K562 (cell line): ENCODE measurements at regions not wholly inside any gene's neighbourhood (a gene's known extent, or its start where the extent isn't known, plus 50 kb on each side); places are given as distances from the start of the nearest gene placed in this dataset.
A peak's percentile ranks its signal among the peaks of the same experiment; 100 is the strongest.
"Not testable (repeated sequence)": the region's sequence is repeated elsewhere in the genome, so short reads cannot be mapped to it uniquely, and the experiment has no call there.

Experiments
- ATAC-seq: fragments of 200-7000 bp; cut with Tn5 transposase; 3 replicates; pipeline ENCODE4 v1.9.1; 2020; ENCODE audit warnings: moderate library complexity
- BruUV-seq: library from RNA; stranded (reverse); fragments of 400-500 nt; replicated peaks from 2 replicates; lab custom pipeline; 2021; lab: Mats Ljungman, UMichigan
- CTCF ChIA-PET: fragments of 300-600 bp; formaldehyde crosslinking; extraction: SDS; loops from one replicate; lab custom pipeline; 2021; ENCODE audit warnings: low intra/inter-chr PET ratio; lab: Yijun Ruan, JAX
- POLR2A ChIA-PET: fragments of 300-600, 350-650 bp; sonication (Branson Sonifier 250); formaldehyde crosslinking; extraction: SDS; loops from one replicate; lab custom pipeline; 2021; ENCODE audit warnings: antibody characterized with exemption, inconsistent platforms; lab: Yijun Ruan, JAX
- DNase-seq, 4 experiments: peaks; one replicate each; pipeline versions ENCODE4 v3.0.0 to v3.0.0-alpha.2; 2011 to 2018; ENCODE audit warnings: low spot score in 3 of 4, mixed read lengths in 3 of 4; ENCODE audit errors: extremely low read depth in 1 of 4
- FAIRE-seq: peaks from 2 replicates; lab custom pipeline; 2011; peaks lifted over from hg19 to GRCh38; lab: Jason Lieb, UNC
- H2AFZ ChIP-seq: 2 replicates; pipeline ENCODE4 v1.6.0; 2011; ENCODE audit warnings: low read depth, low read length, control low read depth, inconsistent platforms
- H3K27ac ChIP-seq: fragments of 200-600 bp; 3 replicates; pipeline ENCODE4 v1.8.0; 2011; ENCODE audit warnings: low read depth, mild to moderate bottlenecking, control low read depth, inconsistent platforms, low read length, moderate library complexity, mixed read lengths; ENCODE audit errors: extremely low read depth
- H3K27me3 ChIP-seq, 2 experiments: fragments of 300-600 bp in 1 of 2; 2 replicates in 1 of 2; 3 replicates in 1 of 2; pipeline versions ENCODE4 v1.6.0 to v1.8.0; 2011; ENCODE audit warnings: inconsistent platforms in 2 of 2, low read length in 2 of 2, mild to moderate bottlenecking in 1 of 2, mixed read lengths in 1 of 2, moderate library complexity in 1 of 2; ENCODE audit not compliant: control insufficient read depth in 2 of 2, insufficient read depth in 2 of 2
- H3K36me3 ChIP-seq: fragments of 300-600 bp; 3 replicates; pipeline ENCODE4 v1.8.0; 2011; ENCODE audit warnings: mild to moderate bottlenecking, low read length, inconsistent platforms; ENCODE audit not compliant: control insufficient read depth, insufficient read depth
- H3K4me1 ChIP-seq, 2 experiments: fragments of 200-600 bp in 1 of 2; replicated peaks in 1 of 2; 2 replicates in 1 of 2; 3 replicates in 1 of 2; pipeline versions ENCODE4 v1.5.1 to v1.8.0; 2011; ENCODE audit warnings: inconsistent platforms in 2 of 2, low read length in 2 of 2, mild to moderate bottlenecking in 1 of 2, mixed read lengths in 1 of 2, moderate library complexity in 1 of 2; ENCODE audit not compliant: control insufficient read depth in 2 of 2, insufficient read depth in 2 of 2
- H3K4me2 ChIP-seq: 2 replicates; pipeline ENCODE4 v1.6.1; 2011; ENCODE audit warnings: low read length, control low read depth, inconsistent platforms, mixed read lengths; ENCODE audit not compliant: insufficient read depth
- H3K4me3 ChIP-seq: fragments of 200-600 bp; sonication (generic), shearing (Covaris generic); 2 replicates; pipeline ENCODE4 v1.5.1; 2016; ENCODE audit warnings: control low read depth, inconsistent platforms
- H3K79me2 ChIP-seq: fragments of 200-600 bp; 3 replicates; pipeline ENCODE4 v1.8.0; 2011; ENCODE audit warnings: low read length, inconsistent platforms; ENCODE audit not compliant: control insufficient read depth, insufficient read depth
- H3K9ac ChIP-seq, 2 experiments: 2 replicates each; pipeline versions ENCODE4 v1.6.0 to v1.6.1; 2011; ENCODE audit warnings: low read depth in 2 of 2, low read length in 2 of 2, control low read depth in 1 of 2, inconsistent platforms in 1 of 2, mild to moderate bottlenecking in 1 of 2, mixed read lengths in 1 of 2; ENCODE audit not compliant: insufficient read depth in 1 of 2
- H3K9me1 ChIP-seq: one replicate; pipeline ENCODE4 v1.6.0; 2011; ENCODE audit warnings: inconsistent platforms, mild to moderate bottlenecking, low read length, moderate library complexity; ENCODE audit not compliant: control insufficient read depth, insufficient read depth
- H3K9me3 ChIP-seq: replicated peaks from 2 replicates; pipeline ENCODE4 v1.5.1; 2011; ENCODE audit warnings: low read depth, low read length, inconsistent platforms; ENCODE audit not compliant: control insufficient read depth, insufficient read depth
- H4K20me1 ChIP-seq: replicated peaks from 2 replicates; pipeline ENCODE4 v1.6.1; 2011; ENCODE audit warnings: low read length, inconsistent platforms, mixed read lengths; ENCODE audit not compliant: control insufficient read depth, insufficient read depth
- BMI1 ChIP-seq: fragments of 150-350 bp; IDR thresholded peaks from 2 replicates; pipeline ENCODE4 v1.6.1; 2014; ENCODE audit warnings: low read length
- CBX3 ChIP-seq, 2 experiments: IDR thresholded peaks; 1 replicate in 1 of 2; 2 replicates in 1 of 2; pipeline ENCODE4 v1.6.1; 2012; ENCODE audit warnings: inconsistent platforms in 2 of 2, low read length in 2 of 2, borderline replicate concordance in 1 of 2, control low read depth in 1 of 2
- CBX5 ChIP-seq: IDR thresholded peaks from 2 replicates; pipeline ENCODE4 v1.6.1; 2014; ENCODE audit warnings: low read depth, borderline replicate concordance
- FOXM1 ChIP-seq, 2 experiments: fragments of 450-650 bp in 1 of 2; sonication (generic) in 1 of 2; formaldehyde crosslinking in 1 of 2; IDR thresholded peaks; 2 replicates each; pipeline versions ENCODE4 v1.6.1 to v1.9.0; 2017 to 2022; ENCODE audit warnings: low read depth in 2 of 2, mild to moderate bottlenecking in 2 of 2, missing genetic modification reagents in 1 of 2, moderate library complexity in 1 of 2
- MEF2D ChIP-seq: conservative IDR thresholded peaks from 2 replicates; pipeline ENCODE4 v1.6.1; 2016; ENCODE audit warnings: low read depth, missing genetic modification characterization, missing compliant biosample characterization
- ZNF280A ChIP-seq: fragments of 450-650 bp; IDR thresholded peaks from 2 replicates; pipeline ENCODE4 v1.6.1; 2018; ENCODE audit warnings: mild to moderate bottlenecking, low read depth; ENCODE audit not compliant: partially characterized antibody
- ZNF609 ChIP-seq: sonication (generic); formaldehyde crosslinking; IDR thresholded peaks from 2 replicates; pipeline ENCODE4 v1.8.1; 2023; ENCODE audit warnings: missing genetic modification reagents, mild to moderate bottlenecking, borderline replicate concordance
- WGBS: fragments of 100-300 bp; shearing (Covaris generic); methylation state at CpG from one replicate; pipeline ENCODE4 v1.1.6; 2016; ENCODE audit warnings: low coverage, mixed read lengths; ENCODE audit not compliant: insufficient coverage; ENCODE audit errors: missing lambda C conversion rate; 5-methylcytosine and 5-hydroxymethylcytosine counted together
- in situ Hi-C: fragments of 300-500 bp; cut with MboI; formaldehyde crosslinking; loops from 4 replicates; pipeline ENCODE4 v1.15.0; 2018; ENCODE audit warnings: inconsistent platforms, mixed read lengths
- intact Hi-C: fragments of 100-400 bp; cut with micrococcal nuclease; formaldehyde crosslinking; loops from 2 replicates; pipeline ENCODE4 v1.14.2; 2022

- TF ChIP-seq ZNF609 (no peak), BMI1 (no peak), MEF2D (no peak), FOXM1 (IDR thresholded peaks at IDR 0.05; ENCODE audit: low read depth) (no peak), FOXM1 (CRISPR knock-in tag; IDR thresholded peaks at IDR 0.05; ENCODE audit: low read depth) (no peak)
Observed at GRCh38 chr4:3377557-3377956, 64.2 kb upstream of the HGFAC start (continued).

GRCh38 chr4:3380336-3380735 is 61.4 kb upstream of the HGFAC start:
- H3K9me3 ChIP-seq, H4K20me1 ChIP-seq, DNase-seq, BruUV-seq, FAIRE-seq, in situ Hi-C loops, H3K4me3 ChIP-seq, ATAC-seq, H3K9me1 ChIP-seq, H3K4me1 ChIP-seq, H3K27ac ChIP-seq, CTCF ChIA-PET, H2AFZ ChIP-seq, POLR2A ChIA-PET, intact Hi-C loops, H3K9ac ChIP-seq, H3K36me3 ChIP-seq, H3K4me2 ChIP-seq, H3K79me2 ChIP-seq: not testable (repeated sequence)
- peaks cover 14 to 24% of the 10 kb centered on the region in 2 experiments for H3K27me3 ChIP-seq
- 43% methylated on average over 2 of the region's 3 CpGs for WGBS
- TF ChIP-seq ZNF280A = peak; percentile 16
- TF ChIP-seq CBX5 = peak; percentile 91
- peak in 1 of 2 experiments; percentile 69; a peak in 1 of 3 replicates for TF ChIP-seq CBX3 (IDR thresholded peaks at IDR 0.05; ENCODE audit: borderline replicate concordance in 1 of 2, low read length in 2 of 2)
